ENCODE measurements at regions not wholly inside any gene's neighbourhood (a gene's known extent, or its start where the extent isn't known, plus 50 kb on each side); places are given as distances from the start of the nearest gene placed in this dataset.
A peak's percentile ranks its signal among the peaks of the same experiment; 100 is the strongest.
"Not testable (repeated sequence)": the region's sequence is repeated elsewhere in the genome, so short reads cannot be mapped to it uniquely, and the experiment has no call there.

DNA sequence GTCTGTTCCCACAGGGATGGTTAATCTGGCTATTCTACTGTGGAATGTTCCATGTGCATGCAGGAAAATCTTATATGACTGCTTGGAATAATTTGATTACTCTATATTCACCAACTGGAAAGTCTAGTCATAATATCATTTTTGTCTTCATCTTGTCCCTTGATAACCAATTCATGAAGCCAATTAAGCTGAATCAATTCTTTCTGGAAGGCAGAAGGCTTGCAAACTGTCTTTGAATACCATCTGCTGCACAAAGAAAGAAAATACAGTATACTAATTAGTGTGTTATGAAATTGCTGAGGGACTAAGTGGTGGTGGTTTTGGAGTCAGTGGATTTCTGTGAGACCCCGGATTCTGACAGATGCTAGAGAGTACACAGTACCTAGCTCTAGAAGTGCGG, 546.5 kb upstream of the MIS18BP1 start:
- FAIRE-seq: no peak
- H3K27me3 ChIP-seq (ENCODE audit: control insufficient read depth, extremely low read depth, insufficient read depth, low read length): no peaks in the 10 kb centered on the region
- H3K9me3 ChIP-seq (ENCODE audit: control insufficient read depth, low read depth, low read length): no peaks in the 10 kb centered on the region
- H3K4me1 ChIP-seq (ENCODE audit: control insufficient read depth, extremely low read depth, insufficient read depth, low read length): peaks cover 15% of the 10 kb centered on the region
- H2AFZ ChIP-seq (ENCODE audit: control insufficient read depth, low read length): no peak overlapping the region
- H3K79me2 ChIP-seq (ENCODE audit: control insufficient read depth, insufficient read depth, low read length): no peaks in the 10 kb centered on the region
- no peak overlapping the region for H3K9ac ChIP-seq (ENCODE audit: control insufficient read depth, extremely low read depth, insufficient read depth, low read length)
- H3K27ac ChIP-seq (ENCODE audit: control insufficient read depth, insufficient read depth, low read length): no peak overlapping the region
- no peaks in the 10 kb centered on the region for H3K36me3 ChIP-seq (ENCODE audit: control insufficient read depth in 2 of 2, extremely low read depth in 1 of 2, insufficient read depth in 2 of 2, low read length in 2 of 2)
- no peak for DNase-seq (ENCODE audit: low read depth, low spot score)
- no peak overlapping the region for H3K4me2 ChIP-seq (ENCODE audit: control insufficient read depth, extremely low read depth, insufficient read depth, low read depth, low read length)
- no peaks in the 10 kb centered on the region for H3K9me1 ChIP-seq (ENCODE audit: control insufficient read depth, extremely low read depth, insufficient read depth, low read length)
- no peak overlapping the region for H3K4me3 ChIP-seq (ENCODE audit: control insufficient read depth in 2 of 3, extremely low read depth in 1 of 3, insufficient read depth in 2 of 3, low read depth in 1 of 3, low read length in 3 of 3)
- dilution Hi-C loops (cut with MboI; ENCODE audit: extremely low pct_ligation_motif_present, low sequenced_read_pairs): no loop called here
- no peaks in the 10 kb centered on the region for H4K20me1 ChIP-seq (ENCODE audit: control insufficient read depth, extremely low read depth, insufficient read depth, low read length)
- TF ChIP-seq, protein P1, sequence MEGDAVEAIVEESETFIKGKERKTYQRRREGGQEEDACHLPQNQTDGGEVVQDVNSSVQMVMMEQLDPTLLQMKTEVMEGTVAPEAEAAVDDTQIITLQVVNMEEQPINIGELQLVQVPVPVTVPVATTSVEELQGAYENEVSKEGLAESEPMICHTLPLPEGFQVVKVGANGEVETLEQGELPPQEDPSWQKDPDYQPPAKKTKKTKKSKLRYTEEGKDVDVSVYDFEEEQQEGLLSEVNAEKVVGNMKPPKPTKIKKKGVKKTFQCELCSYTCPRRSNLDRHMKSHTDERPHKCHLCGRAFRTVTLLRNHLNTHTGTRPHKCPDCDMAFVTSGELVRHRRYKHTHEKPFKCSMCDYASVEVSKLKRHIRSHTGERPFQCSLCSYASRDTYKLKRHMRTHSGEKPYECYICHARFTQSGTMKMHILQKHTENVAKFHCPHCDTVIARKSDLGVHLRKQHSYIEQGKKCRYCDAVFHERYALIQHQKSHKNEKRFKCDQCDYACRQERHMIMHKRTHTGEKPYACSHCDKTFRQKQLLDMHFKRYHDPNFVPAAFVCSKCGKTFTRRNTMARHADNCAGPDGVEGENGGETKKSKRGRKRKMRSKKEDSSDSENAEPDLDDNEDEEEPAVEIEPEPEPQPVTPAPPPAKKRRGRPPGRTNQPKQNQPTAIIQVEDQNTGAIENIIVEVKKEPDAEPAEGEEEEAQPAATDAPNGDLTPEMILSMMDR (optimal IDR thresholded peaks at IDR 0.05 in 1 of 3, IDR thresholded peaks at IDR 0.05 in 1 of 3, conservative IDR thresholded peaks at IDR 0.05 in 1 of 3; ENCODE audit: extremely low read depth in 1 of 3, insufficient read depth in 2 of 3, low read length in 3 of 3): no peak
- no peak for TF ChIP-seq EZH2 (IDR thresholded peaks at IDR 0.05; ENCODE audit: low read length)

DNA sequence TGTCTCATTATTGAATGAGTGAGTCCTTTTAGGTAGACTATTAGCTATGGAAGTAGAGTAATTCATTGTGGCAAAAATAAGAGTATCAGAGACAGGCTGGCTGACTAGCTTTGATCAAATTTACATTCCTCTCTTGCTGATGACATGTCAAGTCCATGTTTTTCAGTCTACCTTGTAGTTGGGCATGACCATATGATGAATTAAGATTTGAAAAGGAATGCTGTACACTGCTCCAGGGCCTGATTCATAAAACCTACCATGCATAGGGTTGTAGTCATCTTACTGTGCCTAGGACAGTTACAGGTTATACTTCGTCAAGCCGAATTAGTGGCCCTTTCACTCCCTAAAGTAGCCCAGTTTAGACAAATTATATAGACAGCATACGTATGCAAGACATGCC, 545.7 kb upstream of the MIS18BP1 start:
- H3K4me1 ChIP-seq (ENCODE audit: control insufficient read depth, extremely low read depth, insufficient read depth, low read length): peaks cover 15% of the 10 kb centered on the region
- H3K36me3 ChIP-seq (ENCODE audit: control insufficient read depth in 2 of 2, extremely low read depth in 1 of 2, insufficient read depth in 2 of 2, low read length in 2 of 2): no peaks in the 10 kb centered on the region
- no peak for TF ChIP-seq EZH2 (IDR thresholded peaks at IDR 0.05; ENCODE audit: low read length)
- TF ChIP-seq, protein P1 (optimal IDR thresholded peaks at IDR 0.05 in 1 of 3, IDR thresholded peaks at IDR 0.05 in 1 of 3, conservative IDR thresholded peaks at IDR 0.05 in 1 of 3; ENCODE audit: extremely low read depth in 1 of 3, insufficient read depth in 2 of 3, low read length in 3 of 3): no peak
- dilution Hi-C loops (cut with MboI; ENCODE audit: extremely low pct_ligation_motif_present, low sequenced_read_pairs): no loop called here
- DNase-seq (ENCODE audit: low read depth, low spot score) (no peak), FAIRE-seq (peak; percentile 87)
- H4K20me1 ChIP-seq (ENCODE audit: control insufficient read depth, extremely low read depth, insufficient read depth, low read length): no peaks in the 10 kb centered on the region
- no peak overlapping the region for H3K27ac ChIP-seq (ENCODE audit: control insufficient read depth, insufficient read depth, low read length)
- H3K9me1 ChIP-seq (ENCODE audit: control insufficient read depth, extremely low read depth, insufficient read depth, low read length): no peaks in the 10 kb centered on the region
- H2AFZ ChIP-seq (ENCODE audit: control insufficient read depth, low read length): peak overlapping the region; percentile 7
- no peak overlapping the region for H3K4me2 ChIP-seq (ENCODE audit: control insufficient read depth, extremely low read depth, insufficient read depth, low read depth, low read length)
- no peak overlapping the region for H3K4me3 ChIP-seq (ENCODE audit: control insufficient read depth in 2 of 3, extremely low read depth in 1 of 3, insufficient read depth in 2 of 3, low read depth in 1 of 3, low read length in 3 of 3)
- no peaks in the 10 kb centered on the region for H3K9me3 ChIP-seq (ENCODE audit: control insufficient read depth, low read depth, low read length)
- no peak overlapping the region for H3K9ac ChIP-seq (ENCODE audit: control insufficient read depth, extremely low read depth, insufficient read depth, low read length)
- H3K79me2 ChIP-seq (ENCODE audit: control insufficient read depth, insufficient read depth, low read length): no peaks in the 10 kb centered on the region
- no peaks in the 10 kb centered on the region for H3K27me3 ChIP-seq (ENCODE audit: control insufficient read depth, extremely low read depth, insufficient read depth, low read length)

DNA sequence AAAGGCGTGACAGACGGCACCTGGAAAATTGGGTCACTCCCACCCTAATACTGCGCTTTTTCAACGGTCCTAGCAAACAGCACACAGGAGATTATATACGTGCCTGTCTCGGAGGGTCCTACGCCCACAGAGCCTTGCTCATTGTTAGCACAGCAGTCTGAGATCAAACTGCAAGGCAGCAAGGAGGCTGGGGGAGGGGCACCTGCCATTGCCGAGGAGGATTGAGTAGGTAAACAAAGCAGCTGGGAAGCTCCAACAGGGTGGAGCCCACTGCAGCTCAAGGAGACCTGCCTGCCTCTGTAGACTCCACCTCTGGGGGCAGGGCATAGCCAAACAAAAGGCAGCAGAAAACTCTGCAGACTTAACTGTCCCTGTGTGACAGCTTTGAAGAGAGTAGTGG, 543.0 kb upstream of the MIS18BP1 start:
- H3K4me2 ChIP-seq (ENCODE audit: control insufficient read depth, extremely low read depth, insufficient read depth, low read depth, low read length); H3K27me3 ChIP-seq (ENCODE audit: control insufficient read depth, extremely low read depth, insufficient read depth, low read length); H3K9ac ChIP-seq (ENCODE audit: control insufficient read depth, extremely low read depth, insufficient read depth, low read length); H4K20me1 ChIP-seq (ENCODE audit: control insufficient read depth, extremely low read depth, insufficient read depth, low read length); H3K79me2 ChIP-seq (ENCODE audit: control insufficient read depth, insufficient read depth, low read length); H3K9me1 ChIP-seq (ENCODE audit: control insufficient read depth, extremely low read depth, insufficient read depth, low read length); H2AFZ ChIP-seq (ENCODE audit: control insufficient read depth, low read length); H3K27ac ChIP-seq (ENCODE audit: control insufficient read depth, insufficient read depth, low read length); H3K9me3 ChIP-seq (ENCODE audit: control insufficient read depth, low read depth, low read length); DNase-seq (ENCODE audit: low read depth, low spot score); FAIRE-seq; dilution Hi-C loops (cut with MboI; ENCODE audit: extremely low pct_ligation_motif_present, low sequenced_read_pairs); H3K4me3 ChIP-seq (ENCODE audit: control insufficient read depth in 2 of 3, extremely low read depth in 1 of 3, insufficient read depth in 2 of 3, low read depth in 1 of 3, low read length in 3 of 3); H3K36me3 ChIP-seq (ENCODE audit: control insufficient read depth in 2 of 2, extremely low read depth in 1 of 2, insufficient read depth in 2 of 2, low read length in 2 of 2): not testable (repeated sequence)
- H3K4me1 ChIP-seq (ENCODE audit: control insufficient read depth, extremely low read depth, insufficient read depth, low read length): peaks cover 27% of the 10 kb centered on the region
